ENCODE measurements at regions not wholly inside any gene's neighbourhood (a gene's known extent, or its start where the extent isn't known, plus 50 kb on each side); places are given as distances from the start of the nearest gene placed in this dataset.

DNA sequence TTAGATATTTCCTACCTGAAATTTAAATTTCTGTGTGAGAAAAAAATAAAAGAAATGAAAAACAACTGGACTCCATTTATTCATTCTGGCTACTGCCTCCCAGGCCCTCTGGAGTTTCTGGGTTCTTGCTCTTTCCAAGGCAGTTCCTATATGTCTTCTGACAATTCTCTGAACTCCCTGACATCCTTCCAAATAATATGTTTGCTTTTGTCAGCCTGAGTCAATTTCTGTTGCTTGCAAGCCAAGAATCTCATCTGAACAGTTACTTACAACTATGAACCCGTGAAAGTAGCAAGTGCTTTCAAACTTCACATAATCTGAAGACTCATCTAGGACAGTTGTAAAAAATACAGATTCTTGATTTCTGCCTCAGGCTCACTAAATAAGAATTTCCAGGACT lies 216.7 kb upstream of the NPVF start:
- TF ChIP-seq YY1 (IDR thresholded peaks at IDR 0.05; ENCODE audit: insufficient read depth, insufficient read length) (no peak), ZNF274 (IDR thresholded peaks at IDR 0.05; ENCODE audit: low read depth, low read length) (no peak)

Data from NT2/D1 (cell line).